ENCODE measurements at regions not wholly inside any gene's neighbourhood (a gene's known extent, or its start where the extent isn't known, plus 50 kb on each side); places are given as distances from the start of the nearest gene placed in this dataset.

DNA sequence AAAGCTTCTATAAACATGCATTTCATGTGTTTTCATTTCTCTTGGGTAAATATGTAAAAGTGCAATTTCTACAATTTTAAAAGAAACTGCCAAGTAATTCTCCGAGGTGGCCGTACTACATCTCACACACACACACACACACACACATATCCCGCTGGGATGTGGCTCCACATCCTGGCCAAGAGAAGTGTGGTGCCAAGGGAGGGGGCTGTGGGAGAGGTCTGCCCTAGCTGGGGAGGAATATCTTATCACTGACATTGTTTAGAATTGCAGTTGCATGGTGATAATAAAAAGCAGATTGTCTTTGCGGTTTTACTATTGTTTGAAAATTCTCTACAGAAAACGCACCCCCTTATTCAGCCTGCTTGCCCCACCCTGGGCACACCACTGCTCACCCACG is 558.4 kb downstream of the BNC2 start:
- H3K27ac ChIP-seq = no peak overlapping the region
- intact Hi-C loops (cut with DNase I) = no loop called here
- no peak for TF ChIP-seq POLR2A (IDR thresholded peaks at IDR 0.05)
- TF ChIP-seq, protein P1, sequence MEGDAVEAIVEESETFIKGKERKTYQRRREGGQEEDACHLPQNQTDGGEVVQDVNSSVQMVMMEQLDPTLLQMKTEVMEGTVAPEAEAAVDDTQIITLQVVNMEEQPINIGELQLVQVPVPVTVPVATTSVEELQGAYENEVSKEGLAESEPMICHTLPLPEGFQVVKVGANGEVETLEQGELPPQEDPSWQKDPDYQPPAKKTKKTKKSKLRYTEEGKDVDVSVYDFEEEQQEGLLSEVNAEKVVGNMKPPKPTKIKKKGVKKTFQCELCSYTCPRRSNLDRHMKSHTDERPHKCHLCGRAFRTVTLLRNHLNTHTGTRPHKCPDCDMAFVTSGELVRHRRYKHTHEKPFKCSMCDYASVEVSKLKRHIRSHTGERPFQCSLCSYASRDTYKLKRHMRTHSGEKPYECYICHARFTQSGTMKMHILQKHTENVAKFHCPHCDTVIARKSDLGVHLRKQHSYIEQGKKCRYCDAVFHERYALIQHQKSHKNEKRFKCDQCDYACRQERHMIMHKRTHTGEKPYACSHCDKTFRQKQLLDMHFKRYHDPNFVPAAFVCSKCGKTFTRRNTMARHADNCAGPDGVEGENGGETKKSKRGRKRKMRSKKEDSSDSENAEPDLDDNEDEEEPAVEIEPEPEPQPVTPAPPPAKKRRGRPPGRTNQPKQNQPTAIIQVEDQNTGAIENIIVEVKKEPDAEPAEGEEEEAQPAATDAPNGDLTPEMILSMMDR (IDR thresholded peaks at IDR 0.05) = no peak
- no peak for DNase-seq
- no peaks in the 10 kb centered on the region for H3K27me3 ChIP-seq
- no peaks in the 10 kb centered on the region for H3K9me3 ChIP-seq (replicated peaks in 1 of 3)
- H3K4me1 ChIP-seq (replicated peaks in 1 of 2) = peaks cover 0 to 4% of the 10 kb centered on the region in 2 donors
- no peaks in the 10 kb centered on the region for H3K36me3 ChIP-seq (replicated peaks in 1 of 2)
- H3K4me3 ChIP-seq = no peak overlapping the region
- 67 to 75% (median 72%) methylated on average over 6 of the region's 6 CpGs for WGBS, 4 donors

DNA sequence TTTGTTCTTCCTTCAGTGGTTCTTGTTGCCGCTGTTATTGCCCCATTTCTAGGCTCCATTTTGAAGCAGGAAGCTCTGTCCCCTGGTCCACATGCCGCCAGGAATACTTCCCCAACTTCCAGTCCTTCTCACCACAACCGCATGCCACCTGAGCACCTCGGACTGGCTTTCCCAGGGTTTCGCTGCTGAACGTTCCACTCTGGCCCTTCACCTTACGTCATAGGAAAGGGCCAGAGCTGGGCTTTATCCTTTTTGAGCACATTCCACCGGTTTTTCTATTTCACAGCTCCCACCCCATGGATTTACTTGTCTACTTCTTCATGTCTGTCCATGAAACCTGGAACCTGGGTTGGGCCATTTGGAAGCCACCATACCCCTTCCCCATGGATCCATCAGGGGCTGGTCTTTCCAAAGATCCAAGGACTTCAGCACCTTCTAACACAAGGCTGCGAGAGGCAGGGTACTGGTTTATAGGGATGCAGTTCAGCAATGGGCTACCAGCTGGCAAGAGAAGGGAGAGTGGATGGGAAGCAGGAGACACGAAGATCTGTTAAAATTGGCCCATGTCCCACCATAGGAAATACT is 557.4 kb downstream of the BNC2 start:
- Histone ChIP-seq H3K27me3 (no peaks in the 10 kb centered on the region), H3K4me1 (replicated peaks in 1 of 2) (peaks cover 0 to 4% of the 10 kb centered on the region in 2 donors), H3K27ac (no peak overlapping the region), H3K9me3 (replicated peaks in 1 of 3) (no peaks in the 10 kb centered on the region), H3K4me3 (no peak overlapping the region), H3K36me3 (replicated peaks in 1 of 2) (no peaks in the 10 kb centered on the region)
- TF ChIP-seq, protein P1 (IDR thresholded peaks at IDR 0.05) = no peak
- TF ChIP-seq POLR2A (IDR thresholded peaks at IDR 0.05) = no peak
- intact Hi-C loops (cut with DNase I) = no loop called here
- peak in 1 of 7 donors; percentile 33 for DNase-seq
- WGBS, 4 donors = 86 to 95% (median 89%) methylated on average over 10 of the region's 10 CpGs

DNA sequence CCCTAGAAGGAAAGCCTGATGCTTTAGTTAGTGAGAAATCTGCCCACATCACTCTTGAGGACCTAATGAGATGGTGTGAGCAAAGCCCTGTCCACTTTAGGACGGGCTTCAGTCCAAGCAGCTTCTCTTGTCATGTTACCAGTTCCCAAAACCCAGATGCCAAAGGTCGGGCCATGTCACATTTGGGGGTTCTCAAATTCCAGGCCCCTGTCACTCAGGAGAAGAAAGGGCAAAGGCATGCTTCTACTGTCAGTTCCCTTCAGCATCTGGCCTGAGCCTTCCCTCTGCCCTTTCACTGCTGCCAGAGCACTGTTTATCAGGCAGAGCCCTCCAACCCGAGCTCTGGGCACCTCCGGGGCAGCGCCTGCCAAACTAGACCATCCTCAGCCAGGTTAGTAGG is 556.0 kb downstream of the BNC2 start:
- H3K4me1 ChIP-seq (replicated peaks in 1 of 2) = peaks cover 0 to 3% of the 10 kb centered on the region in 2 donors
- peak in 1 of 7 donors; percentile 30 for DNase-seq
- no peaks in the 10 kb centered on the region for H3K36me3 ChIP-seq (replicated peaks in 1 of 2)
- no peak overlapping the region for H3K27ac ChIP-seq
- no peaks in the 10 kb centered on the region for H3K9me3 ChIP-seq (replicated peaks in 1 of 3)
- TF ChIP-seq POLR2A (IDR thresholded peaks at IDR 0.05) = no peak
- TF ChIP-seq, protein P1 (IDR thresholded peaks at IDR 0.05) = no peak
- no peaks in the 10 kb centered on the region for H3K27me3 ChIP-seq
- WGBS, 4 donors = 81 to 92% (median 89%) methylated on average over 5 of the region's 5 CpGs; no CpG with 5 or more reads in 1 of the 4 donors
- intact Hi-C loops (cut with DNase I) = no loop called here
- no peak overlapping the region for H3K4me3 ChIP-seq

DNA sequence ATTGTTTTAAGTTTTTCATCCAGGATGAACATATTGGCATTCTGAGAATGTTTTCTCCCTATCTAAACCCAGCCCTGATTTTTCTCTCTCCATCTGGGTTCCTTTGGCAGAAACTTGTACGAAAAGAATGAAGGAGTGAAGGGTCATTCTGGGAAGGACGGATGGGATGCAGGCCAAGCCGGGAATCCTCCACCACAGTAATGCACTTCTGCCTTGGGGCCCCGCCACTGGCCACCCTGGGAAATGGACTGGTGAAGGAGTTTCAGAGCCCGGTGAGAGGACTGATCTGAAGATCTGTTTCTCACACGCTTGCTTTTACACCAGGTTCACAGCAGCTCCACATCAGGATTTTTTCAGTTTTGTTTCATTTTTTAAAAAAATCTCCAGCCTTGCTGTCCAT is 554.8 kb downstream of the BNC2 start:
- H3K27ac ChIP-seq = no peak overlapping the region
- peak in 1 of 7 donors; percentile 49 for DNase-seq
- intact Hi-C loops (cut with DNase I) = no loop called here
- no peaks in the 10 kb centered on the region for H3K27me3 ChIP-seq
- H3K4me1 ChIP-seq (replicated peaks in 1 of 2) = no peaks in the 10 kb centered on the region
- no peak overlapping the region for H3K4me3 ChIP-seq
- H3K36me3 ChIP-seq (replicated peaks in 1 of 2) = no peaks in the 10 kb centered on the region
- H3K9me3 ChIP-seq (replicated peaks in 1 of 3) = no peaks in the 10 kb centered on the region
- 53 to 82% (median 73%) methylated on average over 6 of the region's 6 CpGs for WGBS, 4 donors
- TF ChIP-seq POLR2A (IDR thresholded peaks at IDR 0.05) = no peak
- TF ChIP-seq, protein P1 (IDR thresholded peaks at IDR 0.05) = no peak

Data from adrenal gland (tissue), 9 donors.